ENCODE measurements at regions not wholly inside any gene's neighbourhood (a gene's known extent, or its start where the extent isn't known, plus 50 kb on each side); places are given as distances from the start of the nearest gene placed in this dataset.

DNA sequence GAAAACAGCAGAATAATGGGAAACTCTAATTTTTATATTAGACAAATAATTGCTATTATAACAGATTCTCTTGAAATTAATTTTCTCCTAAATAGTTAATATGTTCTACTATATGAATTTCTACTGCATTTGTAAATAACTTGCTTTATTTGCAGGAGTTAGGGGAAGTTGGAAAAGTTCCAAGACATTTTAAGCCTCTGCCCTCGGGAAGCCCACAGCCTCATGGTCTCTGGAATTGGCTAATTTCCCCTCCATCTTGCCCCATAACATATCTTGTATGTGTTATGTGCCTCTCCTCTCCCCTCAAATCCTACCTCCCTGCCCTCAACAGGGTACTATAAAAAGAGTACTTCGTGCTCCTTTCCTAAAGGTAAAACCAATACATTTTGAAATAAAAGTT is 271.4 kb upstream of the NR5A2 start:
- no peaks in the 10 kb centered on the region for H3K36me3 ChIP-seq
- H3K4me1 Mint-ChIP-seq = no peaks in the 10 kb centered on the region
- H2AFZ ChIP-seq (replicated peaks) = no peak overlapping the region
- H3K27me3 Mint-ChIP-seq (ENCODE audit: insufficient read depth, low read depth) = no peaks in the 10 kb centered on the region
- H3K79me2 ChIP-seq (ENCODE audit: low read depth) = no peaks in the 10 kb centered on the region
- TF ChIP-seq EZH2phosphoT487 (IDR thresholded peaks at IDR 0.05) (no peak), EZH2 (IDR thresholded peaks at IDR 0.05) (no peak)
- TF ChIP-seq, protein P1, sequence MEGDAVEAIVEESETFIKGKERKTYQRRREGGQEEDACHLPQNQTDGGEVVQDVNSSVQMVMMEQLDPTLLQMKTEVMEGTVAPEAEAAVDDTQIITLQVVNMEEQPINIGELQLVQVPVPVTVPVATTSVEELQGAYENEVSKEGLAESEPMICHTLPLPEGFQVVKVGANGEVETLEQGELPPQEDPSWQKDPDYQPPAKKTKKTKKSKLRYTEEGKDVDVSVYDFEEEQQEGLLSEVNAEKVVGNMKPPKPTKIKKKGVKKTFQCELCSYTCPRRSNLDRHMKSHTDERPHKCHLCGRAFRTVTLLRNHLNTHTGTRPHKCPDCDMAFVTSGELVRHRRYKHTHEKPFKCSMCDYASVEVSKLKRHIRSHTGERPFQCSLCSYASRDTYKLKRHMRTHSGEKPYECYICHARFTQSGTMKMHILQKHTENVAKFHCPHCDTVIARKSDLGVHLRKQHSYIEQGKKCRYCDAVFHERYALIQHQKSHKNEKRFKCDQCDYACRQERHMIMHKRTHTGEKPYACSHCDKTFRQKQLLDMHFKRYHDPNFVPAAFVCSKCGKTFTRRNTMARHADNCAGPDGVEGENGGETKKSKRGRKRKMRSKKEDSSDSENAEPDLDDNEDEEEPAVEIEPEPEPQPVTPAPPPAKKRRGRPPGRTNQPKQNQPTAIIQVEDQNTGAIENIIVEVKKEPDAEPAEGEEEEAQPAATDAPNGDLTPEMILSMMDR (IDR thresholded peaks at IDR 0.05) = no peak
- no peak overlapping the region for H3K4me2 ChIP-seq
- DNase-seq (ENCODE audit: low spot score) = no peak
- no peaks in the 10 kb centered on the region for H3K36me3 Mint-ChIP-seq
- no peaks in the 10 kb centered on the region for H3K9me3 Mint-ChIP-seq
- no peak overlapping the region for H3K4me3 ChIP-seq
- no peaks in the 10 kb centered on the region for H3K27me3 ChIP-seq
- H3K4me3 Mint-ChIP-seq = no peak overlapping the region
- H3F3A ChIP-seq (ENCODE audit: low read depth) = no peaks in the 10 kb centered on the region
- no peaks in the 10 kb centered on the region for H4K20me1 ChIP-seq (ENCODE audit: low read depth)
- H3K27ac Mint-ChIP-seq = no peak overlapping the region
- no peak overlapping the region for H3K9ac ChIP-seq
- no peak overlapping the region for H3K27ac ChIP-seq
- H3K4me1 ChIP-seq = no peaks in the 10 kb centered on the region
- no peaks in the 10 kb centered on the region for H3K9me3 ChIP-seq (ENCODE audit: low read depth)

DNA sequence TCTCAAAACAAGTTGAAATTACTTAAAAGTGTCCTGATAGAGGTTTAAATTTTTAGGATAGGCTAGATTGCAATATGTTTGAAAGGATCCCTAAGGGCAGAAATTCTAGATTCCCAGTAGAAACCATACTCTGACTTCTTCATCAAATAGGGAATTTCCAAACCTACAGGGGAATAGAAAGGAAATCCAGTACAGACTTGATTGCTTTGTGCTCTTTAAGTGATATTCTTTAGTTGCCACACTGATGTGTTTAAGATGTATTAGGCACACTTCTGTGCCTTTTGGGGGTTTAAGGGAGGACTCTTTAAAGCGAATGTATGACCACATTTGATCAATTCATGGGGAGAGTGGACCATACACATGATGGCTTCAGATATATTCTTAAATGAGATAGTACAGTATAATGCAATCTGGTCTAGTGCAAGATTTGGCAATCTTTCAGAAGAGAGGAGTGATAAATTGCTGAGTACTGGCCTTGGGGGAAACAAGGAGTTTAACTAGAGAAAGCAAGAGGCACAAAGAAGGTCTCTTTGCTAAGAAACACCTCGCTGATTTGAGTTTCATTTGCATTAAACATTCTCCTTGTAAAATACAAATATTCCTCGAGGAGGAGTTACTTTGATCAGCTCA is 268.8 kb upstream of the NR5A2 start:
- H3K4me1 Mint-ChIP-seq = peaks cover 9% of the 10 kb centered on the region
- H3K79me2 ChIP-seq (ENCODE audit: low read depth) = no peaks in the 10 kb centered on the region
- DNase-seq (ENCODE audit: low spot score) = no peak
- no peak overlapping the region for H2AFZ ChIP-seq (replicated peaks)
- H3F3A ChIP-seq (ENCODE audit: low read depth) = no peaks in the 10 kb centered on the region
- H3K4me3 ChIP-seq = no peak overlapping the region
- no peak overlapping the region for H3K27ac ChIP-seq
- H3K9me3 Mint-ChIP-seq = no peaks in the 10 kb centered on the region
- no peaks in the 10 kb centered on the region for H3K36me3 ChIP-seq
- H3K27ac Mint-ChIP-seq = no peak overlapping the region
- no peak overlapping the region for H3K4me3 Mint-ChIP-seq
- no peak overlapping the region for H3K9ac ChIP-seq
- H3K9me3 ChIP-seq (ENCODE audit: low read depth) = no peaks in the 10 kb centered on the region
- no peaks in the 10 kb centered on the region for H3K27me3 Mint-ChIP-seq (ENCODE audit: insufficient read depth, low read depth)
- H3K4me2 ChIP-seq = no peak overlapping the region
- no peak for TF ChIP-seq EZH2 (IDR thresholded peaks at IDR 0.05)
- TF ChIP-seq EZH2phosphoT487 (IDR thresholded peaks at IDR 0.05) = no peak
- TF ChIP-seq, protein P1 (IDR thresholded peaks at IDR 0.05) = no peak
- no peaks in the 10 kb centered on the region for H4K20me1 ChIP-seq (ENCODE audit: low read depth)
- no peaks in the 10 kb centered on the region for H3K4me1 ChIP-seq
- no peaks in the 10 kb centered on the region for H3K27me3 ChIP-seq
- H3K36me3 Mint-ChIP-seq = no peaks in the 10 kb centered on the region

DNA sequence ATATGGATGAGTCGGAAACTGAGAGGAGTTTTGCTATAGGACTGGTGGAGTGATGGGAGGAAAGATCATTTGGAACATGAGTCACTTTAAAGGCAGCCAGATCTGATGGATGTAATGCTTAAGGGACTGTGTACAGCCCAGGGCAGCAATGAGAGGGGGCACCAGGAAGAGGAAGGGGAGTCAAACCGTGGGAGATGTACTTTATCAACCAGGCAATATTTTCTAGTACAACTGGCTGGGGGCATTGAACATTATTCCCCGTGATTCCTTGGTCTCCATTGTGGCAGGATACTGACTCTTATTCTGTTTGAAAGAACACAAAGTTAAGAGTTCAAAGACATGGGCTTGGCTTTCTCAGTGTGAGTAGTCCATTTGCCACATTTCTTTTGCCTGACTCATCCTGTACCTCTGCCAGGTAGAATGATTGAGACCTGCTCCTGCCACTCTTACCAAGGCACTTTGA is 268.2 kb upstream of the NR5A2 start:
- H3K4me3 Mint-ChIP-seq = no peak overlapping the region
- H3K4me1 Mint-ChIP-seq = peaks cover 9% of the 10 kb centered on the region
- no peaks in the 10 kb centered on the region for H3K36me3 ChIP-seq
- H3K27me3 ChIP-seq = no peaks in the 10 kb centered on the region
- H3F3A ChIP-seq (ENCODE audit: low read depth) = no peaks in the 10 kb centered on the region
- no peaks in the 10 kb centered on the region for H4K20me1 ChIP-seq (ENCODE audit: low read depth)
- H3K4me2 ChIP-seq = no peak overlapping the region
- no peak overlapping the region for H3K27ac Mint-ChIP-seq
- no peak overlapping the region for H2AFZ ChIP-seq (replicated peaks)
- no peaks in the 10 kb centered on the region for H3K36me3 Mint-ChIP-seq
- no peaks in the 10 kb centered on the region for H3K79me2 ChIP-seq (ENCODE audit: low read depth)
- no peaks in the 10 kb centered on the region for H3K9me3 ChIP-seq (ENCODE audit: low read depth)
- H3K9ac ChIP-seq = no peak overlapping the region
- H3K27ac ChIP-seq = no peak overlapping the region
- DNase-seq (ENCODE audit: low spot score) = no peak
- TF ChIP-seq, protein P1 (IDR thresholded peaks at IDR 0.05) = no peak
- TF ChIP-seq EZH2 (IDR thresholded peaks at IDR 0.05) (no peak), EZH2phosphoT487 (IDR thresholded peaks at IDR 0.05) (no peak)
- no peak overlapping the region for H3K4me3 ChIP-seq
- H3K4me1 ChIP-seq = no peaks in the 10 kb centered on the region
- no peaks in the 10 kb centered on the region for H3K27me3 Mint-ChIP-seq (ENCODE audit: insufficient read depth, low read depth)
- H3K9me3 Mint-ChIP-seq = no peaks in the 10 kb centered on the region

All from neural progenitor cell (in vitro differentiated cells).